ENCODE measurements at regions not wholly inside any gene's neighbourhood (a gene's known extent, or its start where the extent isn't known, plus 50 kb on each side); places are given as distances from the start of the nearest gene placed in this dataset.
"Not testable (repeated sequence)": the region's sequence is repeated elsewhere in the genome, so short reads cannot be mapped to it uniquely, and the experiment has no call there.

DNA sequence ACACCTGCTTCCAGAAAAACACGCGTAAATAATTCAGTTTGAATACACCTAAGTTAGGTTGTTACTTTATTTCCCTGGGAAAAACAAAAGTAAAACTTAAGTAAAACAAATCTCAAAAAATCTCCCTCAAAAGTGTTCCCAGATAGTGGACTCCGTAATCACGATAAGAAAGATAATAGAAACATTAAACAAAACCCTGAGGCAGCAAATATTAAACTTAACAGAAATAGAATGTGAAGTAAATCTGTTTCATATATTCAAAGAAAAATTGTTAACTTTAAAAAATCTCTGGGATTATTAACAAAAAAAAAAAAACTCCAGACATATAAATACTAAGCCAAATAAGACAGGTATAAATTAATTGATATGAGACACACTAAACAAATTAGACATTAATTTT lies 743.2 kb upstream of the NCAM2 start:
- no peak for DNase-seq

DNA sequence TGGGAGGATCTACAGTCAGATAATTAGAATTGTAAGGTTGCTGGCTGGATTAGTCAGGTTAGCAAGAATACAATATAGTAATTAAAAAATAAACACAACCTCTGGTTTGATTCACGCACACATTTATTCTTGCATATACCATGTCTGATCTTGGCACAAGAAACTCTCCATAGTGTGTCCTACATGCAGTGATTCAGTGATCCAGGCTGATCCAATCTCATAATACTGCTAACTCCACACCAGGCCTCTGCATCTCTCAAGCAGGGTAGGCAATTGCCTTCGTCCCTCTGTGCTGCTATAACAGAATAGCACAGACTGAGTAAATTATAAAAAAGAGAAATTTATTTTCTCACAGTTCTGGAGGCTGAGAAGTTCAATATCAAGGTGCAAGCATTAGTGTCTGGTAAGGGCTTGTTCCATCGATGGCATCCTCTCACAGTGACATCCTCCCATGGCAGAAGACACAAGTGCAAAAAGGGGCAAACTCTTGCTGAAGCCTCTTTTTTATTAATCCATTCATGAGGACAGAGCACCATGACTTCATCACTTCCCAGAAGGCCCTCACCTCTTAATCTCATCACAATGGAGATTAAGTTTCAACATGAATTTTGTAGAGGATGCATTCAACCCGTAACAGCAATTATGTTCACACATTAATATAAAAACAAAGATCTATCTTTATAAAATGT lies 741.0 kb upstream of the NCAM2 start:
- no peak for DNase-seq

DNA sequence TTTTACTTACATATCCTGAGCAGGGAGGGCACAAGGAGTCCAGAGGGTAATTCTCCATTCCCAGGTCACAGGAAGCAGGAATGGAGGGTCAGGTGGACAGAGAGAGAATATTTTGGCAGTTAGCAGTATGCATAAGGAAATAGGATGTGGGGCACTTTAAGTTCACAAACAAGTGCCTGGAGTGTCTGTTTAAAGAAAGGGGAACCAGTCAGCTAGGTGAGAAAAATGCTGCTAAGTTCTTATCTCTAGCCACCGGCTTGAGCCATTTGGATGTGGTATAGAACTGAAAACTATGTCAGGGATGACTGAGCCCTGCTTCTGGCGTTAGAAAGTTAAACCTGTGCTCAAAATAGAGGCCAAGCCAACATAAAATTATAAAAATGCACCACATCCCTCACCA lies 739.7 kb upstream of the NCAM2 start:
- no peak for DNase-seq

DNA sequence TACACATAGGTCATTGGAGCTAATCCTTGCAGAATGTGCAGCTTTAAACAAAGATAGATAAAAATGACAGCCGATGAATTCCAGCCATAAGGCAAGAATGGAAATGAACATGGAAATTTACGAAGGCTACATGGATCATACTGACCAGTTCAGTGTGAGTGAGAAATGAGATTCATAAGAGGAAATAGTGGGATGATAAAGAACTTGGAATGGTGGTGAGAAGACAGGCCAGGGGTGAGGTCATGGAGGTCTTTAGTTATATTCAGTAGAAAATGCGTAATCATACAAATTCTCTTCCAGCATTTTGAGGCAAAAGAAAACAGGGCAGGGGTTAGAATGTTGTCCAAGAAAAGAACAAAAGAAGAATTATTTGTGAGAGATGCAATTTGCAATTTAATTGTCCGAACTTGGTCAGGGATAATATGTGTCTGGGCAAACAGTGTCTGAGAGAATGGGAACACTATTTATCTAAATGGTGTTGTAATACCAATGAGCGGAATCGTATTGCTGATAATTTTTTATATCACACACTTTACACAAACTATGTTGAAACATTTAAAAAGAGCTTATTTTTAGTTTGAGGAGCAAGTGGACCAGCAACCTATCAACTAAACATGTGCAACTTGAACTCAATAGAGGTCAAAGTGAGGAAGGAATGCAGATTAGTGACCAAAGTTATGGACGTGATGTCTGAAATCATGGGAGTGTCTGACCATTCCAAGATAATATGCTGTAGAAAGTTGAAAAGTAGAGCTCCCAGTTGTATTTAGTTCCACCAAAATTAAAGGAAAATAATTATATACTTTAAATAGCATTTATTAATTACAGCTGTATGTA lies 739.0 kb upstream of the NCAM2 start:
- peak in 1 of 56 donors; percentile 19 for DNase-seq

DNA sequence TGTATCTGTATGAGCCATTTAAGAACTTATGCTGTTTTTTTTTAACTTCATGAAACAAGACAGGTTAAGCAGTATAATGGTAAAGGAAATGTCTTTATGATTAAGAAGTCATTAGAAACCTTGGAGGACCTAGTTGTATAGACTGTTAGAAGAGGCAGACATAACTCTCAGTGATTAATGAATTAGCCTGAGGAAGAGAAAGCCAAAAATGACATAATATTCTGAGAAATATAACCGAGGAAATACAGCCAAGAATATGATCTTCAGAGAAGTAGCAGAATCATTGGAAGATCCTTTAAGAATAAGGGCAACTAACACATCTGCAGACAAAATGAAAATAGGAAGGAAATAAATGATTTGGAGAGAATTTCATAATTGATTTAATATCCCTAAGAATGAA lies 738.1 kb upstream of the NCAM2 start:
- DNase-seq = no peak

- DNase-seq = no peak
Measured at GRCh38 chr21:20261364-20261763, 736.8 kb upstream of the NCAM2 start.

GRCh38 chr21:20265707-20266440 lies 732.3 kb upstream of the NCAM2 start:
- DNase-seq = no peak

GRCh38 chr21:20266441-20266710 lies 731.8 kb upstream of the NCAM2 start:
- DNase-seq = no peak

DNA sequence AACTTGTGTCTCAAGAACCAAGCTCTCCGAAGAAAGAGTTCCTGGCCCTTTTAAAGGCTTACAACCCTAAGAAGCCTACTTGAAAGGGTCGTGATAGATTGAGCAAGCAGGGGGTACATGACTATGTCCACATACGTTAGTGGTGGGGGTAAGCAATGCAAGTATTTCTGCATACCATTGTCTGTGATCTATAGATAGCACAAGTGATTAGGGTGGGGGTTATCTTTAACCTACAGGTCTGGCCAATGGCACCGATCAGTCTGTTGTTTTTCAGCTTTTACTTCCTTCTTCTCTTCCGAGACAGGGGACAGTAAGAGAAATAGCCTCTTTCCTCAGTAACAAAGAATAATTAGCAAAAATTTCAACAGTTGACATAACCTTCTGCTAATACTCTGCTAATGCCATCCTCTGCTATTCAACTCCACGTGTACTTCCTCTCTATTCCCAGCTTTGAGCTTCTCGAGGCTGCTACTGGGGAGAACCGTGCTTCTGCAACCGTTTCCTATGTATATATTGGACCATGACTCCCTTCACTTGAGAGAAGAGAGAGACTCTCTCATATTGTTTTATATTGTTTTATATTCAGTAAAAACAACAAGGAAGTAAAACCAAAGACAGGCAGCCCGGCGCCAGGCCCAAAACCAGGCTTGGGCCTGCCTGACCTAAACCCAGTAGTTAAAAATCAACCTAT lies 727.7 kb upstream of the NCAM2 start:
- no peak for DNase-seq

GRCh38 chr21:20272791-20273362 lies 725.3 kb upstream of the NCAM2 start:
- no peak for DNase-seq

- DNase-seq = no peak
Measured at GRCh38 chr21:20276377-20276776, 721.8 kb upstream of the NCAM2 start.

- no peak for DNase-seq
Measured at GRCh38 chr21:20276954-20277353, 721.3 kb upstream of the NCAM2 start.

DNA sequence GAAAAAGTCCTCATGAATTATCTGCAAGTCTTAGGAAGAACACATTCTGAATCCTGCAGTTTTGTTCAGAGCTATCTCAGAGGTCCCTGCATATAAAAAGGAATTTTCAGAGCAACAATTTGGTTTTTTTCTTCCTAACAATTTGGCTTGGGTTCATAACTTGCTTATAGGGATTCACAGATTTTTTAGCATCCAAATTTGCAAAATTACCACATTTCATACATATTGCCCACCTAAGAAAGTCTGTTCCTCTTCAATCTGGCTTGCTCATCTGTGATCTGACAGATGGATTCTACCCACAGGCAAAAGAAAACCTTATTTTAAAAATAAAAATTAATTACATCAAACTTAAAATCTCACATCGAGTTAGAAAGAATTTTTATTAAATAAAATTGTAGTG lies 714.4 kb upstream of the NCAM2 start:
- DNase-seq = no peak

DNA sequence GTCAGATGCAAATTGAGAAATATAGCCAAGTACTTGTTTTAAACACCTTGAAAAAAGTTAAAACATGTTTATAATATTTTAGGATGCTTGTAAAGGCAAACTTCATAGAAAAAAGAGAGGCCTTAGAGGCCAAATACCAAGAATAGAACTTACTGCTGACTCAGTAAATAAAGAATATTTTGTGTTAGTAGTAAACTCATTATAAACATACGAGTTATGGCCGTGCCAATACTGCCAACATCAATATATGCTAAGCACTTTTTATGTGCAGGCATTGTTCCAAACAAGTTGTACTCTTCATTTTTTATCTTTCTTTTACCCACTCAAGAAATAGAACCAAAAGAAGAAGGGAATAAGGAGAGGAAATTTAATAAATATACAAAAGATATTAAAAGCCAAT lies 705.9 kb upstream of the NCAM2 start:
- no peak for DNase-seq

- not testable (repeated sequence) for DNase-seq
Measured at GRCh38 chr21:20292854-20293253, 705.4 kb upstream of the NCAM2 start.

- DNase-seq = no peak
Measured at GRCh38 chr21:20301395-20301794, 696.8 kb upstream of the NCAM2 start.

DNA sequence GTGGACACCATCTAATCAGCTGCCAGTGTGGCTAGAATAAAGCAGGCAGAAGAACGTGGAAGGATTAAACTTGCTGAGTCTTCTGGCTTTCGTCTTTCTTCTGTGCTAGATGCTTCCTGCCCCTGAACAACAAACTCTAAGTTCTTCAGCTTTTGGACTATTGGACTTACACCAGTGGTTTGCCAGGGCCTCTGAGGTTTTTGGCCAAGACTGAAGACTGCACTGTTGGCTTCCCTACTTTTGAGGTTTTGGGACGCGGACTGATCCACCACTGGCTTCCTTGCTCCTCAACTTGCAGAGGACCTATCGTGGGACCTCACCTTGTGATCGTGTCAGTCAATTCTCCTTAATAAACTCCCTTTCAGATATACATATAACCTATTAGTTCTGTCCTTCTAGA lies 696.1 kb upstream of the NCAM2 start:
- no peak for DNase-seq

- DNase-seq = peak in 1 of 56 donors; percentile 1
Measured at GRCh38 chr21:20306836-20307235, 691.4 kb upstream of the NCAM2 start.

DNA sequence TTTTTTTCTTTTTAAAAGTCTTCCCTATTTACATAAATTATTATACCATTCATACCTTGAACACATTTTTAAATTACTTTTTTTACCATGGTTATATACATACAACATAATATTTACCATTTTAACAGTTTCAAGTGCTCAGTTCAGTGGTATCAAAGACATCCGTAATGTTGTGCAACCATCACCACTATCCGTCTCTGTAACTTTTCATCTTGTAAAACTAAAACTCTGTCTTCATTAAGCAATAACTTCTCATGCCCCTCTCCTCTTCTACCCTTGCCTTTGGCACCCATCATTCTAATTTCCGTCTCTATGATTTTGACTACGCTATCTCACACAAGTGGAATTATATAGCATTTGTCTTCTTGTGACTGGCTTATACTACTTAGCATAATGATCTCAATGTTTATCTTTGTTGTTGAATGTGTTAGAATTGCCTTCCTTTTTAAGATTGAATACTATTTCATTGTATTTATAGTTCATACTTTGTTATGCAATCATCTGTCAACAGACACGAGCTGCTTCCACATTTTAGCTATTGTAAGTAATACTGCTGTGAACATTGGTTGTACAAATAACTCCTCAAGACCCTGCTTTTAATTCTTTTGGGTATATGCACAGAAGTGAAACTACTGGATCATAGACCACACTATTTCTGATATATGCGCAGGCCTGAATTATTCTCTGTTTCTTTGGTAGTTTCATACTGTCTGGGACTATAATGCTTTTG lies 689.5 kb upstream of the NCAM2 start:
- no peak for DNase-seq

- DNase-seq = no peak
Measured at GRCh38 chr21:20311234-20311787, 686.9 kb upstream of the NCAM2 start.

DNA sequence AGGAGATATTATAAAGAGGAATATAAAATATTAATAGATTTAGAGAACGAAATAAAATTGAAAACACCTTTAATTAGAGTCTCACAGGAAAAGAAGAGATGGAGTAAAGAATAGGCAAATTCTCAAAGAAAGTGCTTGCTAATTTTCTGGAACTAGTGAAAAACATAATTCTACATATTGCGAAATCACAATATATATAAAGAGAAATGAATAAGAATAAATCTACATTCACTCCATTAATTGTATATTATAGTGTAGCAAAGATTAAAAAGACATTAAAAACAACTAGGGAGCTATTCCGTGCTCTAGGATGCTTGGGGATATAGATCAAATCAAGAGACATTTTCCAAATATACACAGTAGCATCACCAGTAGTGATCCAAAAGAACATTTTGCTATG lies 685.2 kb upstream of the NCAM2 start:
- no peak for DNase-seq
